ENCODE measurements at regions not wholly inside any gene's neighbourhood (a gene's known extent, or its start where the extent isn't known, plus 50 kb on each side); places are given as distances from the start of the nearest gene placed in this dataset.

DNA sequence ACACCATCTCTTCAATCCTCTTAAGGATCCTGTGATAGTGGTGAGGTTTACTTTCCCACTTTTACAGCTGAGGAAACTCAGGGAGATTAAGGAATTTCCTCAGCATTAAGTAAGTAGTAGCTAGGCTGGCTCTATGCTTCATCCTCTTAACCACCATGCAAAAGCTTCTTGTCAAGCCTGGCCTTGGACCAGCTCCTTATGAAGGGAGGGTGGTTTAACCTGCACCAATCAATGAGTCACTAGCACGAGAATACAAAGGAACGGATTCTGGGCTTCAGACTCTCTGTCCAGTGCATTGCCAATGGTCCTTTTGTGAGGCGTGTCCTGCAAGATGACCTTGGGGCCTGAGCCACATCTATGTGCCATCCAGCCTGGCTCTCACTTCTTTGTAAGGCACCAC is 202.0 kb upstream of the CFAP20DC start:
- intact Hi-C loops (cut with DNase I): no loop called here
- no peaks in the 10 kb centered on the region for H3K36me3 ChIP-seq
- TF ChIP-seq POLR2A (IDR thresholded peaks at IDR 0.05): no peak
- no peaks in the 10 kb centered on the region for H3K9me3 ChIP-seq
- H3K4me1 ChIP-seq: no peaks in the 10 kb centered on the region
- no peak overlapping the region for H3K27ac ChIP-seq
- H3K27me3 ChIP-seq: no peaks in the 10 kb centered on the region
- no peak overlapping the region for H3K4me3 ChIP-seq
- no peak for DNase-seq
- 89 to 94% methylated on average over 3 of the region's 3 CpGs for WGBS, 2 donors

DNA sequence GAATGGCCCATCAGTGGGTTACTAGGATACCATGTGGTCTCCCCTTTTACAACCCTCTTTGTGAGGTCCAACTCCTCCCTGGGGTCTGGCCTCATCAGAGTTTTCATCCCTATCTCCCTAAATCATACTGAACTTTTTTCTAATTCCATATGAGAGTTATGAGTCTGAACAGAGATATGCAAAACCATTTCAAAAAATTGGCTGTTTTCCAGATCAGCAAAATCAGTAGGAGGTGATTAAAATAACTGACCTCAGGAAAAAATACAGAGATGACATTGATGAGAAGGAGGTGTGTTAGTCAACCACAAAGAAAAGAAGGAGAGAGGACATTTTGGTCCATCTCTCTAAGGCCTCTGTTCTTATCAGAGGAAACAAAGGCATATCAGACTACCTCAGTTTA is 200.8 kb upstream of the CFAP20DC start:
- intact Hi-C loops (cut with DNase I): no loop called here

DNA sequence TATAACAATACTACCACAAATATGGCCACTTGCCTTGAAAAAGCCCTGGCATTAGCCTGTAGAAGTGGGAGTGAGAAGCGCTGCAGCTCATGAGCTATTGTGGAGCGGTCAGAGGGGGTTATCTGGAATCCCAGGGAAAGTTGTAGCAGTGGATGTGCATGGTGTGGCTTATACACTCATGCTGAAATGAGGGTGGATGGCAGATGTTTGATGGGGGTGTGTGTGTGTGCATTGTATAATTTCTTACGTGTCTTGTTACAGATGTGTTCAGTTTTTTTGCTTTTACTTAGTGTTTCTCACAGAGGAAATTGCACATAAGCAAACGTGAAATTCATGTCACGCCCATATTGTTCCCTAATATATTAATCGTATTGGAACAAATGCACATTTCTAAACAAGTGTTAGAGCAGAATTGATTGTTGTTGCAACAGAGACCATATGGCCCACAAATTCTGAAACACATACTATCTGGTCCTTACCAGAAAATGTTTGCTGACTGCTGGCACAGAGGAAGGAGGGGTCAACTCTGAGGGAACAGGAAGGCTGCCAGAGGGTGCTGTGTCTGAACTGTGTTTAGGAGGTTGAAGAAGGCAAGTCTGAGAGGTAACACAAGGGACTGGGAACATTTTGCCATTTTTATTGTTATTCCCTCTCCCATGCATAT is 200.0 kb upstream of the CFAP20DC start:
- intact Hi-C loops (cut with DNase I): no loop called here
- Histone ChIP-seq H3K27ac (no peak overlapping the region), H3K9me3 (no peaks in the 10 kb centered on the region), H3K4me1 (peaks cover 0 to 16% (median 11%) of the 10 kb centered on the region in 4 donors), H3K27me3 (no peaks in the 10 kb centered on the region), H3K4me3 (no peak overlapping the region), H3K36me3 (no peaks in the 10 kb centered on the region)
- no peak for DNase-seq
- WGBS, 2 donors: 73 to 77% methylated on average over 6 of the region's 6 CpGs
- no peak for TF ChIP-seq POLR2AphosphoS5 (IDR thresholded peaks at IDR 0.05)
- TF ChIP-seq, protein P1, sequence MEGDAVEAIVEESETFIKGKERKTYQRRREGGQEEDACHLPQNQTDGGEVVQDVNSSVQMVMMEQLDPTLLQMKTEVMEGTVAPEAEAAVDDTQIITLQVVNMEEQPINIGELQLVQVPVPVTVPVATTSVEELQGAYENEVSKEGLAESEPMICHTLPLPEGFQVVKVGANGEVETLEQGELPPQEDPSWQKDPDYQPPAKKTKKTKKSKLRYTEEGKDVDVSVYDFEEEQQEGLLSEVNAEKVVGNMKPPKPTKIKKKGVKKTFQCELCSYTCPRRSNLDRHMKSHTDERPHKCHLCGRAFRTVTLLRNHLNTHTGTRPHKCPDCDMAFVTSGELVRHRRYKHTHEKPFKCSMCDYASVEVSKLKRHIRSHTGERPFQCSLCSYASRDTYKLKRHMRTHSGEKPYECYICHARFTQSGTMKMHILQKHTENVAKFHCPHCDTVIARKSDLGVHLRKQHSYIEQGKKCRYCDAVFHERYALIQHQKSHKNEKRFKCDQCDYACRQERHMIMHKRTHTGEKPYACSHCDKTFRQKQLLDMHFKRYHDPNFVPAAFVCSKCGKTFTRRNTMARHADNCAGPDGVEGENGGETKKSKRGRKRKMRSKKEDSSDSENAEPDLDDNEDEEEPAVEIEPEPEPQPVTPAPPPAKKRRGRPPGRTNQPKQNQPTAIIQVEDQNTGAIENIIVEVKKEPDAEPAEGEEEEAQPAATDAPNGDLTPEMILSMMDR (IDR thresholded peaks at IDR 0.05): no peak
- no peak for TF ChIP-seq POLR2A (IDR thresholded peaks at IDR 0.05)
- TF ChIP-seq EP300 (IDR thresholded peaks at IDR 0.05): no peak

More for the DNA sequence above, 200.8 kb upstream of the CFAP20DC start:
- Histone ChIP-seq H3K27me3 (no peaks in the 10 kb centered on the region), H3K4me1 (peaks cover 0 to 8% (median 5%) of the 10 kb centered on the region in 4 donors), H3K27ac (no peak overlapping the region), H3K9me3 (no peaks in the 10 kb centered on the region), H3K4me3 (no peak overlapping the region), H3K36me3 (no peaks in the 10 kb centered on the region)
- TF ChIP-seq, protein P1 (IDR thresholded peaks at IDR 0.05): no peak
- TF ChIP-seq POLR2AphosphoS5 (IDR thresholded peaks at IDR 0.05) (no peak), POLR2A (IDR thresholded peaks at IDR 0.05) (no peak), EP300 (IDR thresholded peaks at IDR 0.05) (no peak)
- no peak for DNase-seq

DNA sequence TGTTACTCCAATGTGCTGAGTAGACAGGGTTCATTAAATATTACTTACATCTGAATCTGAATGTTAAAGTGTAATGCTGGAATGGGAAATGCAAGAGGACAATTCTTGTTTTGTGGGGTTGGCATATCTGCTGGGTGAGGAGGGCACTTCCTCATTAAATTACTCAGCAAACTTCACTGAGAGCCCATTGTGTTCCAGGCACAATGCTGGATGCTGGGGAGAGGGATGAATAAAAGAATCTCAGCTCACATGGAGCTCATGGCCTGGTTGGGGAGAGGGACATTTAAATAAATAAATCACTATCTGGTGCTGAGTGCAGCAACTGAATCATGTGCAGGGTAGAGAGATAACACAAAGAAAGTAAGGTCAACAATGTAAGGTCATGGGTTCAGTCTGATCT is 199.2 kb upstream of the CFAP20DC start:
- no peaks in the 10 kb centered on the region for H3K36me3 ChIP-seq
- DNase-seq: no peak
- TF ChIP-seq EP300 (IDR thresholded peaks at IDR 0.05) (no peak), POLR2AphosphoS5 (IDR thresholded peaks at IDR 0.05) (no peak)
- TF ChIP-seq, protein P1 (IDR thresholded peaks at IDR 0.05): no peak
- no peaks in the 10 kb centered on the region for H3K27me3 ChIP-seq
- intact Hi-C loops (cut with DNase I): no loop called here
- H3K27ac ChIP-seq: no peak overlapping the region
- no peaks in the 10 kb centered on the region for H3K9me3 ChIP-seq
- H3K4me3 ChIP-seq: no peak overlapping the region
- H3K4me1 ChIP-seq: peaks cover 0 to 20% (median 14%) of the 10 kb centered on the region in 4 donors

DNA sequence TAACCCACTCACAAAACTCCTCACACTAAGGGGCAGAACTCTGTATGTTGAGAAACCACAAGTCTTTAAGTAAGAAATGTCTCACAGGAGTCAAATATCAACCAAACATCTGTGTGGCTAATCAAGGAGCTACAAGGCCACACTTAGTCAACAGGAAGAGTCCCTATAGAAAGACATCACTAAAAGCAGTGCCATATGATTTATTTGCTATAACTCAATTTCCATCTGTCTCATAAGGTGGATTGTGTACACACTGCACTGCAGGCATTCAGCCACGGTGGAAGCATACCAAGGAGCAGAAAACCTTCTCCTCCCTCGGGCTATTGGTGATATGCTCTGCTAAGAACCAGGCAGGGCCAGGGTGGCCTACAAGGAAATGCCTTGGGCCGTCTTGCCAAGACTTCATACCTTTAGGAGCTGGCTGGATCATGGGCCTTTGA is 197.6 kb upstream of the CFAP20DC start:
- Histone ChIP-seq H3K4me1 (peaks cover 0 to 20% (median 14%) of the 10 kb centered on the region in 4 donors), H3K27me3 (no peaks in the 10 kb centered on the region), H3K4me3 (no peak overlapping the region), H3K27ac (no peak overlapping the region), H3K36me3 (no peaks in the 10 kb centered on the region), H3K9me3 (no peaks in the 10 kb centered on the region)
- DNase-seq: no peak
- intact Hi-C loops (cut with DNase I): no loop called here
- 75 to 84% methylated on average over 3 of the region's 3 CpGs for WGBS, 2 donors
- no peak for TF ChIP-seq POLR2AphosphoS5 (IDR thresholded peaks at IDR 0.05)
- TF ChIP-seq POLR2A (IDR thresholded peaks at IDR 0.05): no peak
- TF ChIP-seq EP300 (IDR thresholded peaks at IDR 0.05): no peak
- TF ChIP-seq, protein P1 (IDR thresholded peaks at IDR 0.05): no peak

Data from sigmoid colon (tissue), 6 donors.